Chondrocyte (in vitro differentiated cells): ENCODE measurements at regions not wholly inside any gene's neighbourhood (a gene's known extent, or its start where the extent isn't known, plus 50 kb on each side); places are given as distances from the start of the nearest gene placed in this dataset.

Experiments used
- DNase-seq: peaks from one replicate; pipeline ENCODE4 v3.0.0; 2021; ENCODE audit warnings: mixed read lengths, low spot score
- H3K27ac Mint-ChIP-seq: one replicate; pipeline ENCODE4 v1.8.0; 2021; ENCODE audit warnings: mild to moderate bottlenecking, moderate library complexity, mixed read lengths; ENCODE audit not compliant: unreplicated experiment
- H3K27me3 Mint-ChIP-seq: 2 replicates; pipeline ENCODE4 v1.8.0; 2021; ENCODE audit warnings: low read depth, mixed read lengths
- H3K36me3 Mint-ChIP-seq: 2 replicates; pipeline ENCODE4 v1.8.0; 2021; ENCODE audit warnings: low read depth, mixed read lengths
- H3K4me1 Mint-ChIP-seq: 2 replicates; pipeline ENCODE4 v1.8.0; 2021; ENCODE audit warnings: low read depth, mild to moderate bottlenecking, mixed read lengths
- H3K4me3 Mint-ChIP-seq: one replicate; pipeline ENCODE4 v1.8.0; 2021; ENCODE audit warnings: mild to moderate bottlenecking, moderate library complexity, mixed read lengths; ENCODE audit not compliant: unreplicated experiment
- H3K9me3 Mint-ChIP-seq: 2 replicates; pipeline ENCODE4 v1.8.0; 2021; ENCODE audit warnings: low read depth, mixed read lengths
- TF ChIP-seq, protein P1 (sequence below): fragments of 200-600 bp; sonication (generic); IDR thresholded peaks from 2 replicates; pipeline ENCODE4 v1.5.0; 2021; ENCODE audit warnings: antibody characterized with exemption, mild to moderate bottlenecking, moderate library complexity

DNA sequence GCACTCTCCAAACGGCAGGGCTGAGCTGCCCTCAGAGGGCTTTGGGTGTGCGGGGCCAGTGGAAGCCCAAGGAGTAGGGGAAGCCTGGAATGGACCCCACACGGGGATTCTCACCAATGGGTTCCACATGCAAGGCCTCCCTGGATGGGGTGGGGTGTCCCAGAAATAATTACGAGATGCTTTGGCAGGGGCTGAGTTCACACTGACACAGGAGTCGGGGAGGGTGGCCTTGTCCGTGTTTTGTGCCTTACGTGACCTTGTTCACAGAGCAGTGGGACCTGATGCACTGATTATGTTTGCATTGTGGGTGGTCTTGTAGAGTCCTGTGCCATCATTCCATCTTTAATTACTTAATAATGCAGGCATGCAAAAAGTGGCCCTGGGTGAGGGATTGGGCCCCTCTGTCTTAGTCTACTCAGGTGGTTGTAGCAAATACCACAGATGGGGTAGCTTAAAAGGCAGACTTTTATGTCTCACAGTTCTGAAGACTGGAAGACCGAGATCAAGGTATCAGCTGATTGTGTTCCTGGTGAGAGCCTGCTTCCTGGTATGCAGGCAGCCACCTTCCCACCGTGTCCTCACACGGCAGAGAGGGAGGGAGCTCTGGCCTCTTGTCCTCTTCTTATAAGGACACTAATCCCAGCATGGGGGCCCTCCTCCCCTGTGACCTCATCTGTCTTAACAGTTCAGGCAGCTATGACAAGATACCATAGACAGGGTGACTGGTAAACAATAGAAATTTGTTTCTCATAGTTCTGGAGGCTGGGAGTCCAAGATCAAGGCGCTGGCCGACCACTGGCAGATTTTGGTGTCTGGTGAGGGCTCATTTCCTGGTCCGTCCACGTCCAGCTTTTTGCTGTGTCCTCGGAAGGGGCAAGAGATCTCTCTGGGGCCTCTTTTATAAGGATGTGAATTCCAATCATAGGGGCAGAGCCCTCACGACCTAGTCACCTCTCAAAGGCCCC, 239.4 kb downstream of the IRF8 start:
- Mint-ChIP-seq H3K27ac (no peak overlapping the region), H3K9me3 (peaks cover 2% of the 10 kb centered on the region), H3K27me3 (peaks cover 37% of the 10 kb centered on the region), H3K4me3 (no peak overlapping the region), H3K36me3 (no peaks in the 10 kb centered on the region), H3K4me1 (no peaks in the 10 kb centered on the region)
- TF ChIP-seq, protein P1, sequence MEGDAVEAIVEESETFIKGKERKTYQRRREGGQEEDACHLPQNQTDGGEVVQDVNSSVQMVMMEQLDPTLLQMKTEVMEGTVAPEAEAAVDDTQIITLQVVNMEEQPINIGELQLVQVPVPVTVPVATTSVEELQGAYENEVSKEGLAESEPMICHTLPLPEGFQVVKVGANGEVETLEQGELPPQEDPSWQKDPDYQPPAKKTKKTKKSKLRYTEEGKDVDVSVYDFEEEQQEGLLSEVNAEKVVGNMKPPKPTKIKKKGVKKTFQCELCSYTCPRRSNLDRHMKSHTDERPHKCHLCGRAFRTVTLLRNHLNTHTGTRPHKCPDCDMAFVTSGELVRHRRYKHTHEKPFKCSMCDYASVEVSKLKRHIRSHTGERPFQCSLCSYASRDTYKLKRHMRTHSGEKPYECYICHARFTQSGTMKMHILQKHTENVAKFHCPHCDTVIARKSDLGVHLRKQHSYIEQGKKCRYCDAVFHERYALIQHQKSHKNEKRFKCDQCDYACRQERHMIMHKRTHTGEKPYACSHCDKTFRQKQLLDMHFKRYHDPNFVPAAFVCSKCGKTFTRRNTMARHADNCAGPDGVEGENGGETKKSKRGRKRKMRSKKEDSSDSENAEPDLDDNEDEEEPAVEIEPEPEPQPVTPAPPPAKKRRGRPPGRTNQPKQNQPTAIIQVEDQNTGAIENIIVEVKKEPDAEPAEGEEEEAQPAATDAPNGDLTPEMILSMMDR, result no peak
- no peak for DNase-seq

DNA sequence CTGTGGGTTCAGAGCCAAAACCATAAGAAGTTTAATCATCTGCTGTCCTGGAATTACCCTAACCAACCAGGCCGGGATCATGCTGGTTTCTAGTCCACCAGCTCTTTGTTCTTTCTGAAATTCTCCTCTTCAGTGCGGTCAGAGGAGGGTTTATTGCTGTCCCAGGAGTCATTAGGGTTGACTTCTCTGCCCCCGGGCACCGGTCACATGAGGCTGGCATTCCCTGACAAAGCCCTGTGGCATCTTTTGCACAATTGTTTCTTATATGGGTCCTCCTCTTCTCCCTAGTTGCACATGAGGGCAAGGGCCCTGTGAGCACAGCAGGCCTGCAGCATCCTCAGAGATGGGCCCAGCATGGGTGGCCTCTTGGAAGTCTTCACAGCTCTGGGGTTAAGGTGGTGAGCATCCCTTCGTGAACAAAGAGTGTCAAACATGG, 243.9 kb downstream of the IRF8 start:
- no peak for DNase-seq
- H3K27me3 Mint-ChIP-seq, result peaks cover 52% of the 10 kb centered on the region

DNA sequence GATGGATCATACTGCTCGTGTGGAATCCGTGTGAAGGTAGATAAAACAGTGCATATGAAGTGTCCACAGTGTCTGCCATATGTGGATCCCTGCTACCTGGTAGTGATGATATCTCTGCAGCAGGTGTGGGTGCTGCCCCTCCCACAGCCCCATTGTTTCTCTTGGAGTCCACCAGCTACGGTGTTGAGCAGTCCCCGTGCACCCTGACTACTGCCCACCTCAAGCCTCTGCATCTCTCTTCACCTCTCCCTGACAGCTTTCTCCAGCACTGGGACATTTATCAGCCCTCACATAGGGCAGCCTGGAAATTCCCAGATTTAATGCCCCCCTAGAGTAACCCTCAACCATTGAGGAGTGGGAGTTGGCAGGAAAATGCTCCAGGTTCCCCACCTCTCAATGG, 244.7 kb downstream of the IRF8 start:
- H3K36me3 Mint-ChIP-seq, result no peaks in the 10 kb centered on the region
- H3K4me1 Mint-ChIP-seq, result no peaks in the 10 kb centered on the region
- no peak overlapping the region for H3K4me3 Mint-ChIP-seq
- TF ChIP-seq, protein P1, result no peak
- H3K27me3 Mint-ChIP-seq, result peaks cover 47% of the 10 kb centered on the region
- no peak overlapping the region for H3K27ac Mint-ChIP-seq
- no peak for DNase-seq
- peaks cover 6% of the 10 kb centered on the region for H3K9me3 Mint-ChIP-seq

More for the DNA sequence above, 243.9 kb downstream of the IRF8 start:
- Mint-ChIP-seq H3K36me3 (no peaks in the 10 kb centered on the region), H3K9me3 (peaks cover 5% of the 10 kb centered on the region), H3K4me1 (no peaks in the 10 kb centered on the region), H3K27ac (no peak overlapping the region), H3K4me3 (no peak overlapping the region)
- TF ChIP-seq, protein P1, result no peak

DNA sequence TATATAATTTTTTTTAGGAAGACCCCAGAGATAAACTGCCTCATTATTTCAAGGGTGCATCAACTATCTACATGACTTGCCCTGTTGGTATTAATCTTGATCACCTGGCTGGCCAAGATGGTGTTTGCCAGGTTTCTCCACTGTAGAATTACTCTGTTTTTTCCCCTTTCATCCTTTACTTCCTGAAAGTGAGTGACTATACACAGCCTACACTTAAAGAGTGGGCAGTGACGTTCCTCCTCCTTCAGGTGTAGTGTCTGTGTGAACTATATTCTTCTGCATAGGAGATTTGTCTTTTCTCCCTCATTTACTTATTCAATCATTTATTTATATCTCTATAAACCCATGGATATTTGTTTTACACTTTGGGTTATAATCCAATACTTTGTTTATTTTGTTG, 246.7 kb downstream of the IRF8 start:
- TF ChIP-seq, protein P1, result no peak
- H3K36me3 Mint-ChIP-seq, result no peaks in the 10 kb centered on the region
- no peaks in the 10 kb centered on the region for H3K4me1 Mint-ChIP-seq
- no peak for DNase-seq
- H3K27me3 Mint-ChIP-seq, result peaks cover 47% of the 10 kb centered on the region
- H3K27ac Mint-ChIP-seq, result no peak overlapping the region
- peaks cover 6% of the 10 kb centered on the region for H3K9me3 Mint-ChIP-seq
- H3K4me3 Mint-ChIP-seq, result no peak overlapping the region

DNA sequence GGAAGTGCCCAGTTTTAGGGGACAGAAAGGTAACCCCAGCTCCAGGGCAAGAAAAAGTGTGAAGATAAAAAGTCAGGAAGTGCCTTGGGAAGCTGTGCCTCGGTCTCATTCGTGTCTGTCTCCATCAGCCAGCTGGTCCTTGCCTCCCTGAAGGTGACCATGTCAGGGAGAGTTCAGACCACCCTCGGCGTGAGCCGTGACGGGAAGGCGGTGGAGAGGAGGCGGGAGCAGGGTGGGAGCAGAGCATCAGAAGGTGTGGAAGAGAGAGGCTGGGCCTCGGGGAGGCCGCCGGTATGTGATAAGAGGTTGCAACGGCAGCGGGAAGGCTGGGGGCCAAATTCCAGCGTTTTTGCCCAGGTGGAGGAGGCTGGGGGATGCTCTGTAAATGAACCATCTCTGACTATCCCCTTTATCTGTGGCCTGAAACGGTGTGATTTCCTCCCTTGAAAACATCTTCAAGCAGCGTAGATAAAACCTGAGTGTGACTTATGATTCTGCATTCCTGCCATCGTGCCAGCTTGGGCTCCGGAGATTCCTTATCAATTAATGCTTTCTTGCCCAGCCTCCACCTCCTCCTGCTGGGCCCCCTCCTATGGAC, 251.8 kb downstream of the IRF8 start:
- Mint-ChIP-seq H3K9me3 (peaks cover 6% of the 10 kb centered on the region), H3K4me3 (no peak overlapping the region), H3K36me3 (no peaks in the 10 kb centered on the region), H3K27ac (no peak overlapping the region), H3K4me1 (no peaks in the 10 kb centered on the region), H3K27me3 (peaks cover 55% of the 10 kb centered on the region)
- TF ChIP-seq, protein P1, result no peak
- no peak for DNase-seq
